GM13977 (cell line): ENCODE measurements at regions not wholly inside any gene's neighbourhood (a gene's known extent, or its start where the extent isn't known, plus 50 kb on each side); places are given as distances from the start of the nearest gene placed in this dataset.

ENCODE experiments used
- DNase-seq: peaks from one replicate; pipeline ENCODE4 v3.0.0; 2012; ENCODE audit warnings: low spot score
- CTCF ChIP-seq: IDR thresholded peaks from 2 replicates; pipeline ENCODE4 v1.5.1; 2012; ENCODE audit warnings: mild to moderate bottlenecking, control low read depth; ENCODE audit not compliant: insufficient read depth; ENCODE audit errors: extremely low read depth, missing control alignments
- in situ Hi-C: fragments of 300-500 bp; cut with MboI; formaldehyde crosslinking; loops from one replicate; pipeline ENCODE4 v1.12.0; 2022; ENCODE audit warnings: low sequenced_read_pairs, low pct_unique_long_range_greater_than_20kb, mixed read lengths, inconsistent platforms; ENCODE audit not compliant: unreplicated experiment

- no peak for DNase-seq
- no peak for TF ChIP-seq CTCF
- in situ Hi-C loops: no loop called here
Observed at GRCh38 chr2:16080071-16080470, 139.7 kb downstream of the MYCN start.

- DNase-seq: no peak
- TF ChIP-seq CTCF: no peak
- in situ Hi-C loops: no loop called here
Observed at GRCh38 chr2:16079637-16080036, 139.3 kb downstream of the MYCN start.

- no peak for DNase-seq
- no peak for TF ChIP-seq CTCF
- in situ Hi-C loops: no loop called here
Observed at GRCh38 chr2:16077601-16078000, 137.3 kb downstream of the MYCN start.

GRCh38 chr2:16076911-16077310, 136.6 kb downstream of the MYCN start:
- in situ Hi-C loops: no loop called here
- no peak for DNase-seq
- no peak for TF ChIP-seq CTCF

- DNase-seq: no peak
- no peak for TF ChIP-seq CTCF
- in situ Hi-C loops: no loop called here
Observed at GRCh38 chr2:16075045-16076012, 135.0 kb downstream of the MYCN start.

GRCh38 chr2:16073921-16074425, 133.6 kb downstream of the MYCN start:
- no peak for TF ChIP-seq CTCF
- no peak for DNase-seq
- in situ Hi-C loops: no loop called here
